Activated CD4-positive, alpha-beta T cell treated with anti-CD3 and anti-CD28 coated beads, Interleukin-2, amount 10 ng/mL, durations not matched to agents 24 days and 14 days (primary cell): ENCODE measurements at regions not wholly inside any gene's neighbourhood (a gene's known extent, or its start where the extent isn't known, plus 50 kb on each side); places are given as distances from the start of the nearest gene placed in this dataset.

Experiments used
- DNase-seq: peaks from one replicate; pipeline ENCODE4 v3.0.0; 2022
- H3K27ac Mint-ChIP-seq: one replicate; pipeline ENCODE4 v1.8.0; 2022; ENCODE audit warnings: mild to moderate bottlenecking, mixed read lengths
- H3K27me3 Mint-ChIP-seq: one replicate; pipeline ENCODE4 v1.8.0; 2022; ENCODE audit warnings: mixed read lengths
- H3K36me3 Mint-ChIP-seq: one replicate; pipeline ENCODE4 v1.8.0; 2022; ENCODE audit warnings: low read depth, mild to moderate bottlenecking, mixed read lengths
- H3K4me1 Mint-ChIP-seq: one replicate; pipeline ENCODE4 v1.8.0; 2021; ENCODE audit warnings: mixed read lengths
- H3K4me3 Mint-ChIP-seq: one replicate; pipeline ENCODE4 v1.8.0; 2022; ENCODE audit warnings: mild to moderate bottlenecking, moderate library complexity, mixed read lengths
- H3K9me3 Mint-ChIP-seq: one replicate; pipeline ENCODE4 v1.8.0; 2021; ENCODE audit warnings: mixed read lengths
- intact Hi-C: fragments of 100-400 bp; cut with micrococcal nuclease; formaldehyde crosslinking; loops from one replicate; pipeline ENCODE4 v1.15.1; 2023

DNA sequence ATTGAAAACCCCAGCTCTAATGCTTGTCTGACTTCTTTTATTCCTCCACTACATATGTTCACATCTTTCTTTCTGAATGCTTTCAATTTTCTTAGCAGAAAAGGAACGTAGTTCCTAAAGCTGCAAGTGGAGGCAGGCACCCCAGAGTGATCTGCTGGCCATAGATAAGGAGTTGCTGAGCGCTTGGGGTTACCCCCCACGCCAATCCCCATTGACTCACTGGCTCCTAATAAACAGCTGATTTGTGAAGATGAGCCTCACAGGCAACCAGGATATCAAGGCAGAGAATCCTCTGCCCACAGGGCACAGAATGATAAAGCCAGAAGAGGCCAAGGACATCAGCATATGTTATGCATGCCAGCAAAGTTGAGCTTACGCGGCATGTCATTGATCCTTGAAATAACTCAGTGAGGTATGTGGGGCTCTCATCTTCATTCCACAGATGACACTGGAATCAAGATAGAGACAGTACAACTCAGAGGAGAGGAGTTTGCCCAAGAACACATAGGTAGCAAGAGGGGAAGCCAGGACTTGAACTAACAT lies 129.1 kb upstream of the PTPRT start:
- H3K36me3 Mint-ChIP-seq = no peaks in the 10 kb centered on the region
- intact Hi-C loops = no loop called here
- no peak overlapping the region for H3K27ac Mint-ChIP-seq
- H3K9me3 Mint-ChIP-seq = no peaks in the 10 kb centered on the region
- no peak for DNase-seq
- no peaks in the 10 kb centered on the region for H3K27me3 Mint-ChIP-seq
- H3K4me1 Mint-ChIP-seq = no peaks in the 10 kb centered on the region
- H3K4me3 Mint-ChIP-seq = no peak overlapping the region

DNA sequence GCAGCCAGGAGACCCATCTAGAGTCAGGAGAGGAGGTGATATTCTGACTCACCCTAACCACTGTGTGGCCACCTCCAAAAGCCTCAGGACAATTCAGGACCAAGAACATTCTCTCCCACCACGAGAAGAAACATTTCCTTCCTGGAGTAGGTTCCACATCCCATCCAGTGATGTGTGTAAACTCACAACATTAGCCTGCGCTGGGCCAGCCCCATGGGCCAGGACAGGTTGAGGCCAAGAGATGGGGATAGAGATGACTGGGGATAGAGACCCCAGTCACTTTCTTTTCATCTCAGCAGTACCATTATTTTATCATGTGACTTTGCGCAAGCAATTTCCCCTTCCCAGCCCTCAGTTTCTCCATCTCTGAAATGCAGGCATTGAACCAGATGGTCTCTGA lies 126.6 kb upstream of the PTPRT start:
- Mint-ChIP-seq H3K4me3 (no peak overlapping the region), H3K9me3 (no peaks in the 10 kb centered on the region), H3K27ac (no peak overlapping the region), H3K4me1 (no peaks in the 10 kb centered on the region), H3K27me3 (no peaks in the 10 kb centered on the region), H3K36me3 (no peaks in the 10 kb centered on the region)
- no peak for DNase-seq
- intact Hi-C loops = no loop called here

DNA sequence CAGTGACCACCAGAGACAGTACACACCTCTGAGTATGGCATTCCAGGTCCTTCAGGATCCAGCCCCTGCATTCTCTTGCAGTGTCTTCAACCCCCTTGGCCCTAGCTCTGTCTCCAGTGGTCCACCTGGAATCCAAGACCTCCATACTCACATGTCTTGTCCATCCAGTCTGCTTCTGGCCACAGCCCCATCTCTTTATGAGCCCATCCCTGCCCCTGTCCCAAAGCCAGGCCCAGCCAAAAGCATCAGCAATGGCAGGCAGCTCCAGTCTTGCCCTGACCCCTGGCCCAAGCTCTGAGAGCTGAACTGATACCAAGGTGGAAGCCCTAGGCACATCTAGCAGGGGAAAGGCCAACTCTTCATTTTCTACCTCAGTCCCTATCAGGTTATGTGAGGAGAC lies 119.6 kb upstream of the PTPRT start:
- Mint-ChIP-seq H3K4me1 (no peaks in the 10 kb centered on the region), H3K36me3 (no peaks in the 10 kb centered on the region), H3K27ac (no peak overlapping the region), H3K4me3 (no peak overlapping the region), H3K9me3 (peaks cover 10% of the 10 kb centered on the region), H3K27me3 (no peaks in the 10 kb centered on the region)
- DNase-seq = no peak
- intact Hi-C loops = no loop called here

DNA sequence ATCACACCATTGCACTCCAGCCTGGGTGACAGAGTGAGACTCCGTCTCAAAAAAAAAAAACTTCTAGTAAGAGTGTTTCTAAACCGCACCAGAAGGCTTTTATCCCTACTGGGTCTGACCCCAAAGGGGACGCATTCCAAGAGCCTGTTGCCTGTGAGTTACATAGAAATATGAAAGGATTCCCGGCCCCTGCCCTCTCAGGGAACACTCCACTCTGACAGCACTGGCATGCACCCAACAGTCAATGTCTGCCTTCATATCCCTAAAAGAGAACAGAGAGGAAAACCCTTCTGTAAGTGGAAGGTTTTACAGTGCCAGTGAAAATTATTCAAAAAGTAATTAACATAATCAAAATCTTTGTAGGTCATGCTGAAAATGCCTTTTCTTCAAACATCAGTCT lies 117.1 kb upstream of the PTPRT start:
- Mint-ChIP-seq H3K4me1 (no peaks in the 10 kb centered on the region), H3K27ac (no peak overlapping the region), H3K36me3 (no peaks in the 10 kb centered on the region), H3K4me3 (no peak overlapping the region), H3K27me3 (no peaks in the 10 kb centered on the region), H3K9me3 (peaks cover 10% of the 10 kb centered on the region)
- intact Hi-C loops = no loop called here
- DNase-seq = no peak

DNA sequence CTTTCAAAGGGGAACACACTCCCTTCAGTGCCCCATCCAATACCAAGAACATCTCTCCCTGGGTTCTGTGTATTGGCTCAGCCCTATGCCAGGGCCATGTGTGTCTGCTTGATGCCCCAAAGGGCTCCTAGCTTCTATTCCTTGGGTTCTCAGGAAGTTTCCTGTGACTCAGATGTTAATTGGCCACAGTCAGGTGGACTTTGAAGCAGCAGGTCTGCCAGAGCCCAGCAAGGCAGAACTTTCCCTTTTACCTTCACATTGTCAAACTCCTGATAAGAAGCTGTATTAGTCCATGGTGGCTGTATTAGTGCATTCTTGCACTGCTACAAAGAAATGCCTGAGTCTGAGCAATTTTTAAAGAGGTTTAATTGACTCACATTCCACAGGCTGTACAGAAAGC lies 116.0 kb upstream of the PTPRT start:
- Mint-ChIP-seq H3K9me3 (peaks cover 10% of the 10 kb centered on the region), H3K27me3 (no peaks in the 10 kb centered on the region), H3K27ac (no peak overlapping the region), H3K4me3 (no peak overlapping the region), H3K36me3 (no peaks in the 10 kb centered on the region), H3K4me1 (no peaks in the 10 kb centered on the region)
- intact Hi-C loops = no loop called here
- no peak for DNase-seq

DNA sequence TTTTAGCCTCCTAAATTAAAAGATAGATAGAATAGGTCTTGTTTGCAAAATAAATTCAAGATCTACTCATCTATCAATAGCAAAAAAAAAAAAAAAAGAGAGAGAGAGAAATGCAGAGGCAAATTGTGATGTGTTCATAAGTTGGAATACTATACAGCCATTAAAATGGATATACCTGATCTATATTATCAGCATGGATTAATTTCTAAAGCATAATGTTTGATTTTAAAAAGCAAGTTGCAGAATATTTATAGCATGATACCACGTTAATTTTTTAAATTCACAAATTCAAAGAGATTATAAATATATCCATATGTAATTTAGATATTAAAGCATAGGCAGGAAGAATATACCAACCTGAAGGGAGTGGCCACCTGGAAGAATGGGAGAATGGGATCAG lies 114.9 kb upstream of the PTPRT start:
- intact Hi-C loops = no loop called here
- no peaks in the 10 kb centered on the region for H3K27me3 Mint-ChIP-seq
- no peaks in the 10 kb centered on the region for H3K36me3 Mint-ChIP-seq
- H3K9me3 Mint-ChIP-seq = peaks cover 4% of the 10 kb centered on the region
- no peaks in the 10 kb centered on the region for H3K4me1 Mint-ChIP-seq
- no peak overlapping the region for H3K27ac Mint-ChIP-seq
- DNase-seq = no peak
- H3K4me3 Mint-ChIP-seq = no peak overlapping the region

DNA sequence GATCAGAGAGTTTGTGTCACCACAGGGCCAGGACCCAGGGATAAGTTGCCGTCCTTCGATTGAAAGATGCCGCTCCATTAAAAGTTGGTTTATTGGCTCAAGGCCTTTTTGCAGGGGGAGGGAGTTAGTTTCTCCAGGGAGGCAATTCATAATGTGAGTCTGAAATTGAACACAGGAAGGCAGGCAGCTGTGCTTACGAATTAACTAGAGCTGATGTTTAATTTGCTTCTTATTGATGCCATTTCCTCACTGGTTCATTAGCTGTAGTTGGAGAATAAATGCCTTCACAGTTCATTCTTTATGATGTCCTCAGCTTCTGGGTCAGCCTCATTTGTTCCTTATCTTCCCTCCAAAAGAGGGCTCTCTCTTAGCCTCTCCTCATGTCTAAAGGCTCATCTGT lies 113.2 kb upstream of the PTPRT start:
- no peak overlapping the region for H3K4me3 Mint-ChIP-seq
- no peaks in the 10 kb centered on the region for H3K27me3 Mint-ChIP-seq
- H3K9me3 Mint-ChIP-seq = no peaks in the 10 kb centered on the region
- intact Hi-C loops = no loop called here
- H3K4me1 Mint-ChIP-seq = no peaks in the 10 kb centered on the region
- DNase-seq = no peak
- H3K27ac Mint-ChIP-seq = no peak overlapping the region
- H3K36me3 Mint-ChIP-seq = no peaks in the 10 kb centered on the region

DNA sequence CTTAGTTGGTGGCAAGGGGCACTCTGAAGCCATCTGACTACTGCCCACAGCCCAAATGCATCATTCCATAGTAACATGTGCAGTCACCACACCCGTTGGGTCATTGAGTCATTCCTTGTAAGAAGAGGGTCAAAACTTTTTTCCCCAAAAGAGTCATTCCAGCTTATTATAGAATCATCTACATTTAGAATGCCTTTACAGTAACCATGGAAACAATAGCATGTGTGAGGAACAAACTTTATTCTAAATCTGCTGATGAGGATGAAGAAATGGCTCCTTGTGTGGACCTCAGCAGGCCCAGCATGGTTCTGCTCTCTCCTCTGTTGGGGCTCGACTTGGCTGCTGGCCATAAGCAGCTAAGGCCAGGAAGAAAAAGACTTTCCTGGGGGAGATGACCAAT lies 111.2 kb upstream of the PTPRT start:
- no peaks in the 10 kb centered on the region for H3K27me3 Mint-ChIP-seq
- no peak for DNase-seq
- H3K9me3 Mint-ChIP-seq = no peaks in the 10 kb centered on the region
- no peak overlapping the region for H3K4me3 Mint-ChIP-seq
- H3K4me1 Mint-ChIP-seq = no peaks in the 10 kb centered on the region
- intact Hi-C loops = no loop called here
- no peaks in the 10 kb centered on the region for H3K36me3 Mint-ChIP-seq
- H3K27ac Mint-ChIP-seq = no peak overlapping the region

DNA sequence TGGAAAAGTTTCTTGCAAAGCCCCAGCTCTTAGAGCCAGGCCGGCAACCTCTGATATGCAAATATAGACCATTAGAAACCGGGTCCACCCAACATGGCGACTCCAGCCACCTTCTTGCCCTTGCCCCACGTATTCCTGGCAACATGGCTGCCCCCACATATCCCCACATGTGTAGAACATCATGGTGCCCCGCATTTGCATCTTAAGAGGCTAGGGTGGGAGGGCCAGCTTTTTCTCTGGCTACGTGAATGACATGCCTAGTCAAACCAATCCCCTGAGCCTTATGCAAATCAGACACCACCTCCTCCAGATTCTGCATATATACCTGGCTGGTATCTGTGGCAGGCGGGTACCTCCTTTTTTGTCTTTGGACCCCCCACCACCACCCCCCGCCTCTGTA lies 106.1 kb upstream of the PTPRT start:
- no peak overlapping the region for H3K4me3 Mint-ChIP-seq
- no peaks in the 10 kb centered on the region for H3K36me3 Mint-ChIP-seq
- H3K9me3 Mint-ChIP-seq = no peaks in the 10 kb centered on the region
- H3K27ac Mint-ChIP-seq = no peak overlapping the region
- DNase-seq = no peak
- intact Hi-C loops = no loop called here
- H3K27me3 Mint-ChIP-seq = no peaks in the 10 kb centered on the region
- no peaks in the 10 kb centered on the region for H3K4me1 Mint-ChIP-seq

DNA sequence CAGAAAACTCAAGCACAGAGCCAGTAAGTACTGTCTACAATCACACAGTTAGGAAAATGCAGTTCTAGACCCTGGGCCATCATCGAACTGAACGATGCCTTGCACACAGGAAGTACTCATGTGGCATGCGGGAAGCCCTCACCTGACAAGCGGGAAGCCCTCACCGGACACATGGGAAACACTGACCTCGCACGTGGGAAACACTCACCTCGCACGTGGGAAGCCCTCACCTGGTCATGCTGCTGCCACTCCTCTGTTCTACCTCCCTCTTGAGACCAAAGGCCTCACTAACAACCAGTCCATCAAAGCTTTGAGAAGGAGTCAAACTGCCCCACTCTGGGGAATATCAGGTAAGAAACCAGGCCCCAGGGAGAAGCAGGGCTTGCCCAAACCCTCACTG lies 105.6 kb upstream of the PTPRT start:
- H3K27me3 Mint-ChIP-seq = no peaks in the 10 kb centered on the region
- no peak overlapping the region for H3K4me3 Mint-ChIP-seq
- intact Hi-C loops = no loop called here
- no peaks in the 10 kb centered on the region for H3K36me3 Mint-ChIP-seq
- no peaks in the 10 kb centered on the region for H3K4me1 Mint-ChIP-seq
- H3K27ac Mint-ChIP-seq = no peak overlapping the region
- no peaks in the 10 kb centered on the region for H3K9me3 Mint-ChIP-seq
- DNase-seq = no peak

DNA sequence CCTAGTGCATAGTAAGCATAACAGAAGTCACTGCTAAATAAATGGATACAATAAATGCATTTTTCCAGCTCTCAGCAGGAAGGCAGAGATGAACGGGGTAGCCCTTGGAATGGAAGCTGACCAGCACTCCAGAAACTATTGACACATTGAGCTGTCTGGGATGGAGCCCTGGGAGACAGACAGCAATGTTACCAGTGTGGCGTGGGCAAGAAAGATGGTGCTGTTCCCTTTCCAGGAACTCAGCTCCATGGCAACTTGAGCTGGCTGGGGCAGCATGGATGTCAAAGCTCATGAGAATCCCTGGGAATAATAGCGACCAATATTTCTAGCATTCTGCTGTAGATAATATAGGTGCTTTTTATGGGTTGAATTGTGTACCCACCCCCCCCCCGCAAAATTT lies 104.3 kb upstream of the PTPRT start:
- no peak for DNase-seq
- no peaks in the 10 kb centered on the region for H3K9me3 Mint-ChIP-seq
- no peak overlapping the region for H3K4me3 Mint-ChIP-seq
- no peaks in the 10 kb centered on the region for H3K36me3 Mint-ChIP-seq
- no peaks in the 10 kb centered on the region for H3K4me1 Mint-ChIP-seq
- intact Hi-C loops = no loop called here
- no peak overlapping the region for H3K27ac Mint-ChIP-seq
- no peaks in the 10 kb centered on the region for H3K27me3 Mint-ChIP-seq

DNA sequence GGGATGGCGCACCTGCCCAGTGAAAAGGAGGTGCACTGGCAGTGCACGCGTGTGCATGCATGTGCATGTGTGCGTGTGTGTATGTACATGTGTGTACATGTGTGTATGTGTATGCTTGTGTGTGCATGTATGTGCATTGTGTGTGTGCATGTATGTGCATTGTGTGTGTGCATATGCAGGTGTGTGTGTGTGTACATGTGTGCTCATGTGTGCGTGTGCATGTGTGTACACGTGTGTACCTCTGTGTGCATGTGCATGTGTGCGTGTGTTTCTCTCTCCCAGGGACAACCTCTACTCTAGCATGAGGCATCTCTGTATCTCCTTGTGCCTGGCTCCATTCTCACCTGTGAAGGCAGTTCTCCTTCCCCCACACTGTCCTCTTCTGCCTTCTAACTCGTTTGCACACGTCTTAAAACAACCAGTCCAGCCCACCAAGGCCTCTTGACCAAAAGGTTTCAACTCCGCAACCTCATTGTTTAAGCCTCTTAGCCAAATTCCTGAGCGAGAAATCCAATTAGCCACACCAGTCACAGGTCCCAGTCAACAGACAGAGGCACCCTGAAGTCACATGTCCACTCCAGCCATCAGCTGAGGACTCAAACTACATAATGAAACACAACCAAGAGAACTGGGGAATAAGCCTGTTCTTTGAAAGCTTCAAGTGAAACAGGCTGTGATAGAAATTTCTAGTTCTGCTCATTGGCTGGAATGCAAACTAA lies 103.5 kb upstream of the PTPRT start:
- intact Hi-C loops = no loop called here
- no peaks in the 10 kb centered on the region for H3K4me1 Mint-ChIP-seq
- no peak overlapping the region for H3K4me3 Mint-ChIP-seq
- no peaks in the 10 kb centered on the region for H3K27me3 Mint-ChIP-seq
- no peak overlapping the region for H3K27ac Mint-ChIP-seq
- no peaks in the 10 kb centered on the region for H3K36me3 Mint-ChIP-seq
- H3K9me3 Mint-ChIP-seq = no peaks in the 10 kb centered on the region
- DNase-seq = no peak

DNA sequence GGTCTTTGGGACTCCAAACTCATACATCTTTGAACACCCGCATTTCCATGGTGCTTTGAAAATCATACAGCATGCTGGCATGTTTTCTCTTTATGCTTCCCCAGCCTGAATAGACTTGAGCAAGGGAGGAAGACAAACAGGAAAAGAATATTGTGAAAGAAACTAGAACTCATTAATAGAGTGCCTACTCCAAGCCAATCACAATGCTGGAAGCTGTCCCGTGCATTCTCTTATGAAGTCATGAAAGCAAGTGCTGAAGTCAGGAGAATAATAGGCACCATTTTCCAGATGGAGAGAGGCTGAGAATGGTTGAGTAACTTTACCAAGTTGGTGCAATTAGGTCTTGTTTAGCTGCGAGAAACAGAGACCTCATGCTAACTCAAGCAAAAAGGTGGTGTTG lies 102.5 kb upstream of the PTPRT start:
- intact Hi-C loops = no loop called here
- no peak overlapping the region for H3K4me3 Mint-ChIP-seq
- no peaks in the 10 kb centered on the region for H3K27me3 Mint-ChIP-seq
- H3K27ac Mint-ChIP-seq = no peak overlapping the region
- no peaks in the 10 kb centered on the region for H3K9me3 Mint-ChIP-seq
- no peaks in the 10 kb centered on the region for H3K4me1 Mint-ChIP-seq
- no peaks in the 10 kb centered on the region for H3K36me3 Mint-ChIP-seq
- no peak for DNase-seq

DNA sequence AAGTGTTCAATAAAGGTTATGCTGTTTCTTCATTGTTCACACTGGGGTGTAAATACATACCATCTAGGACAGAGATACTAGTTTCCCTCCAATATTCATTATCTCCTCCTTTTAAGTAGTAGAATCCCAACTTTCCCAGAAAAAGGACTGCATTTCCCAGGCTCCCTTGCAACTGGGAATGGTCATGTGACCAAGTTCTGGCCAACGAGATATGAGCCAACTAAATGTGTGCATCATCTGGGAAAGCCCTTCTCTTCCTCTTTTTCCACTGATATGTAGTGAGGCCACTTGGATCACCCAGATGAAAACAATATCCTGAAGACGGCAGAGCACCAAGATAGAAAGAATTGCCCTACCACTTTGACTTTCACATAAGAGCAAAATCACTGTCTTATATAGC lies 97.9 kb upstream of the PTPRT start:
- Mint-ChIP-seq H3K4me1 (no peaks in the 10 kb centered on the region), H3K4me3 (no peak overlapping the region), H3K27ac (no peak overlapping the region), H3K27me3 (peaks cover 15% of the 10 kb centered on the region), H3K9me3 (no peaks in the 10 kb centered on the region), H3K36me3 (no peaks in the 10 kb centered on the region)
- no peak for DNase-seq
- intact Hi-C loops = no loop called here

DNA sequence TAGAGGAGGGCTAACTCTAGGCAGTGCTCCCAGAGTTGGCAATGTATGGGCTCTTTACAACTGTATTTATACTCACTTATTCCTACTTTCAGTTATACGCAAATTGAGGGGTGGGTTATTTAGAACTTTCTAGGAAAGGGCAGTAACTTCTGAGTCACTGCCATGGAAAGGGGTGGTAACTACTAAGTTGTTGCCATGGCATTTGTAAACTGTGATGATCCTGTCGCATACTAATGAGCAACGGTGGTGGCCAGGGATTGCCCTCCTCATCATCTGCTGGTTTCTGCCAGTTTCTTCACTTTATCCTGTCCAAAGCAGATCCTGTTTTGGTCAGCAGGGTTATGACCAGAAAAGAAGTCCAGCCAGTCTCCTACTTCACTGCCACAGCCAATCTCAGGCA lies 95.5 kb upstream of the PTPRT start:
- no peak for DNase-seq
- Mint-ChIP-seq H3K27ac (no peak overlapping the region), H3K27me3 (peaks cover 18% of the 10 kb centered on the region), H3K36me3 (no peaks in the 10 kb centered on the region), H3K4me3 (no peak overlapping the region), H3K4me1 (no peaks in the 10 kb centered on the region), H3K9me3 (peaks cover 3% of the 10 kb centered on the region)
- intact Hi-C loops = no loop called here
